SK-N-SH treated with all-trans-retinoic acid at 6 μM for 48 hours (cell line): ENCODE measurements at regions not wholly inside any gene's neighbourhood (a gene's known extent, or its start where the extent isn't known, plus 50 kb on each side); places are given as distances from the start of the nearest gene placed in this dataset.

Source experiments
- ATAC-seq: fragments of 200-7000 bp; cut with Tn5 transposase; 3 replicates; pipeline ENCODE4 v1.9.1; 2020; ENCODE audit warnings: mild to moderate bottlenecking, moderate library complexity
- ARNTL ChIP-seq: fragments of 450-650 bp; formaldehyde crosslinking; IDR thresholded peaks from 2 replicates; pipeline ENCODE4 v1.5.0; 2020; ENCODE audit warnings: low read depth, mild to moderate bottlenecking, moderate library complexity, borderline replicate concordance
- CSDC2 ChIP-seq: fragments of 250-450 bp; sonication (Bioruptor Pico); IDR thresholded peaks from 2 replicates; pipeline ENCODE4 v1.5.0; 2020; ENCODE audit warnings: mild to moderate bottlenecking, moderate library complexity
- ESRRG ChIP-seq: fragments of 250-450 bp; sonication (Bioruptor Pico); IDR thresholded peaks from 2 replicates; pipeline ENCODE4 v1.6.1; 2021; ENCODE audit warnings: mild to moderate bottlenecking
- GLIS3 ChIP-seq: fragments of 250-450 bp; sonication (Bioruptor Pico); IDR thresholded peaks from 2 replicates; pipeline ENCODE4 v1.5.0; 2020; ENCODE audit warnings: mild to moderate bottlenecking, moderate library complexity
- ISL1 ChIP-seq: fragments of 250-450 bp; sonication (Bioruptor Pico); IDR thresholded peaks from 2 replicates; pipeline ENCODE4 v2.1.2; 2022; ENCODE audit warnings: mild to moderate bottlenecking, moderate library complexity
- OSR1 ChIP-seq: fragments of 250-450 bp; sonication (Bioruptor Pico); IDR thresholded peaks from 2 replicates; pipeline ENCODE4 v1.8.0; 2022; ENCODE audit warnings: moderate library complexity, mild to moderate bottlenecking, inconsistent platforms
- PPARA ChIP-seq: fragments of 250-450 bp; sonication (Bioruptor Pico); IDR thresholded peaks from 2 replicates; pipeline ENCODE4 v1.5.0; 2020; ENCODE audit warnings: mild to moderate bottlenecking, borderline replicate concordance
- RARB ChIP-seq: fragments of 250-450 bp; sonication (Bioruptor Pico); IDR thresholded peaks from 2 replicates; pipeline ENCODE4 v1.8.0; 2021; ENCODE audit warnings: mild to moderate bottlenecking, moderate library complexity
- SNAI2 ChIP-seq: fragments of 250-450 bp; sonication (Bioruptor Pico); IDR thresholded peaks from 2 replicates; pipeline ENCODE4 v1.5.0; 2020; ENCODE audit warnings: mild to moderate bottlenecking, moderate library complexity
- TCF4 ChIP-seq: fragments of 250-450 bp; sonication (Bioruptor Pico); IDR thresholded peaks from 2 replicates; pipeline ENCODE4 v1.8.0; 2021; ENCODE audit warnings: mild to moderate bottlenecking, moderate library complexity, borderline replicate concordance
- TOX ChIP-seq: fragments of 250-450 bp; sonication (Bioruptor Pico); IDR thresholded peaks from 2 replicates; pipeline ENCODE4 v1.8.0; 2021; ENCODE audit warnings: mild to moderate bottlenecking, moderate library complexity, borderline replicate concordance
- ZC3H10 ChIP-seq: fragments of 250-450 bp; sonication (Bioruptor Pico); IDR thresholded peaks from 2 replicates; pipeline ENCODE4 v1.5.1; 2021; ENCODE audit warnings: mild to moderate bottlenecking, moderate library complexity
- ZFP3 ChIP-seq: fragments of 250-450 bp; sonication (Bioruptor Pico); IDR thresholded peaks from 2 replicates; pipeline ENCODE4 v1.5.0; 2020; ENCODE audit warnings: mild to moderate bottlenecking, moderate library complexity
- ZFP30 ChIP-seq: fragments of 450-650 bp; formaldehyde crosslinking; IDR thresholded peaks from 2 replicates; pipeline ENCODE4 v1.5.0; 2022; ENCODE audit warnings: mild to moderate bottlenecking, moderate library complexity
- ZNF565 ChIP-seq: fragments of 450-650 bp; formaldehyde crosslinking; conservative IDR thresholded peaks from 2 replicates; pipeline ENCODE4 v1.5.0; 2020; ENCODE audit warnings: low read depth, mild to moderate bottlenecking, moderate library complexity
- ZNF70 ChIP-seq: fragments of 450-650 bp; formaldehyde crosslinking; IDR thresholded peaks from 2 replicates; pipeline ENCODE4 v1.5.0; 2020; ENCODE audit warnings: mild to moderate bottlenecking, moderate library complexity
- ZNF8 ChIP-seq: fragments of 450-650 bp; formaldehyde crosslinking; IDR thresholded peaks from 2 replicates; pipeline ENCODE4 v1.5.0; 2020; ENCODE audit warnings: mild to moderate bottlenecking, moderate library complexity
- TF ChIP-seq, protein P1 (sequence below): fragments of 250-450 bp; sonication (Bioruptor Pico); IDR thresholded peaks from 2 replicates; pipeline ENCODE4 v1.8.0; 2020; ENCODE audit warnings: mild to moderate bottlenecking, moderate library complexity, borderline replicate concordance
- TF ChIP-seq, protein P2 (sequence below): fragments of 250-450 bp; sonication (Bioruptor Pico); IDR thresholded peaks from 2 replicates; pipeline ENCODE4 v1.8.0; 2021; ENCODE audit warnings: low read depth, mild to moderate bottlenecking, moderate library complexity, borderline replicate concordance
- TF ChIP-seq, protein P3 (sequence below): fragments of 250-450 bp; sonication (Bioruptor Pico); IDR thresholded peaks from 2 replicates; pipeline ENCODE4 v1.5.1; 2021; ENCODE audit warnings: mild to moderate bottlenecking, moderate library complexity
- TF ChIP-seq, protein P4 (sequence below): fragments of 250-450 bp; sonication (Bioruptor Pico); IDR thresholded peaks from 2 replicates; pipeline ENCODE4 v1.5.0; 2020; ENCODE audit warnings: mild to moderate bottlenecking, moderate library complexity
- TF ChIP-seq, protein P5 (sequence below): fragments of 250-450 bp; sonication (Bioruptor Pico); IDR thresholded peaks from 2 replicates; pipeline ENCODE4 v1.5.1; 2020; ENCODE audit warnings: low read depth, mild to moderate bottlenecking, moderate library complexity

DNA sequence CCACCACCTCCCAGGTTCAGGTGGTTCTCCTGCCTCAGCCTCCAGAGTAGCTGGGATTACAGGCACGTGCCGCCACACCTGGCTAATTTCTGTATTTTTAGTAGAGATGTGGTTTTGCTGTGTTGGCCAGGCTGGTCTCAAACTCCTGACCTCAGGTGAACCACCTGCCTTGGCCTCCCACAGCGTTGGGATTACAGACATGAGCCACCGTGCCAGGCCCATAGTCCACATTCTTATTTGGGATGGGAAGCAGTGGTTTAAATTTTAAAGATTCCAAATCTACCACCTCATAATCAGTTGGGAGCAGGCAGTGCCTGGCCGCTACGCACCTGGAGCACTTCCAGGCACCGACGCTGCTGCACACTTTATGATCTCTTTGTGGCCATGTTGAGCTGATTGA is 160.6 kb upstream of the SOX1 start:
- TF ChIP-seq TOX (CRISPR knock-in tag) (no peak), ZNF70 (CRISPR knock-in tag) (no peak), ISL1 (CRISPR knock-in tag) (no peak), TCF4 (no peak), ESRRG (CRISPR knock-in tag) (no peak), PPARA (CRISPR knock-in tag) (no peak), ZC3H10 (no peak), ZFP30 (CRISPR knock-in tag) (no peak)
- TF ChIP-seq, all 23 proteins: peak for 0
- no peak for ATAC-seq

DNA sequence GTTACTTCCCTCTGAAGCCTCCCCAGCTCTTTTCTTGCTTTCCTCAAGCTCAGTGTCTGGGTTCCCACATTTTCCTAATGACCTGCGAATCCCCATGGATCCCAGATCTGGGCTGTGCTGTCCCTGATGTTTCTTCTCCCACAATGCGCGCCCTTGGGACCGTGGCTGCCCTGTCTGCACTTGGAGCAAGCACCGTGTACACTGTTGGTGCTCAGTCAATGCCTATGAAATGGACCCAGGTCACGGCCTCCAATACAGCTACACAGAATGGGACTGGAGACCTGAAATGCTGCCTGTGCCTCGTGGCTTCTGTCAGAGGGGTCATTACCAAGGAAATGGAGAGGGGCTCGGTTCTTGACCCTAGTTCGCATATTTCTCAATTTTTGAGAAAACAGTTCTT is 160.1 kb upstream of the SOX1 start:
- no peak for TF ChIP-seq ZNF8
- TF ChIP-seq, protein P1, sequence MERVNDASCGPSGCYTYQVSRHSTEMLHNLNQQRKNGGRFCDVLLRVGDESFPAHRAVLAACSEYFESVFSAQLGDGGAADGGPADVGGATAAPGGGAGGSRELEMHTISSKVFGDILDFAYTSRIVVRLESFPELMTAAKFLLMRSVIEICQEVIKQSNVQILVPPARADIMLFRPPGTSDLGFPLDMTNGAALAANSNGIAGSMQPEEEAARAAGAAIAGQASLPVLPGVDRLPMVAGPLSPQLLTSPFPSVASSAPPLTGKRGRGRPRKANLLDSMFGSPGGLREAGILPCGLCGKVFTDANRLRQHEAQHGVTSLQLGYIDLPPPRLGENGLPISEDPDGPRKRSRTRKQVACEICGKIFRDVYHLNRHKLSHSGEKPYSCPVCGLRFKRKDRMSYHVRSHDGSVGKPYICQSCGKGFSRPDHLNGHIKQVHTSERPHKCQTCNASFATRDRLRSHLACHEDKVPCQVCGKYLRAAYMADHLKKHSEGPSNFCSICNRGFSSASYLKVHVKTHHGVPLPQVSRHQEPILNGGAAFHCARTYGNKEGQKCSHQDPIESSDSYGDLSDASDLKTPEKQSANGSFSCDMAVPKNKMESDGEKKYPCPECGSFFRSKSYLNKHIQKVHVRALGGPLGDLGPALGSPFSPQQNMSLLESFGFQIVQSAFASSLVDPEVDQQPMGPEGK (CRISPR knock-in tag) = no peak
- TF ChIP-seq, protein P2, sequence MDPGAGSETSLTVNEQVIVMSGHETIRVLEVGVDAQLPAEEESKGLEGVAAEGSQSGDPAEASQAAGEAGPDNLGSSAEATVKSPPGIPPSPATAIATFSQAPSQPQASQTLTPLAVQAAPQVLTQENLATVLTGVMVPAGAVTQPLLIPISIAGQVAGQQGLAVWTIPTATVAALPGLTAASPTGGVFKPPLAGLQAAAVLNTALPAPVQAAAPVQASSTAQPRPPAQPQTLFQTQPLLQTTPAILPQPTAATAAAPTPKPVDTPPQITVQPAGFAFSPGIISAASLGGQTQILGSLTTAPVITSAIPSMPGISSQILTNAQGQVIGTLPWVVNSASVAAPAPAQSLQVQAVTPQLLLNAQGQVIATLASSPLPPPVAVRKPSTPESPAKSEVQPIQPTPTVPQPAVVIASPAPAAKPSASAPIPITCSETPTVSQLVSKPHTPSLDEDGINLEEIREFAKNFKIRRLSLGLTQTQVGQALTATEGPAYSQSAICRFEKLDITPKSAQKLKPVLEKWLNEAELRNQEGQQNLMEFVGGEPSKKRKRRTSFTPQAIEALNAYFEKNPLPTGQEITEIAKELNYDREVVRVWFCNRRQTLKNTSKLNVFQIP (CRISPR knock-in tag) = no peak
- TF ChIP-seq SNAI2 (CRISPR knock-in tag) = no peak
- TF ChIP-seq ZFP3 = no peak
- TF ChIP-seq ZC3H10 = no peak
- TF ChIP-seq, protein P3, sequence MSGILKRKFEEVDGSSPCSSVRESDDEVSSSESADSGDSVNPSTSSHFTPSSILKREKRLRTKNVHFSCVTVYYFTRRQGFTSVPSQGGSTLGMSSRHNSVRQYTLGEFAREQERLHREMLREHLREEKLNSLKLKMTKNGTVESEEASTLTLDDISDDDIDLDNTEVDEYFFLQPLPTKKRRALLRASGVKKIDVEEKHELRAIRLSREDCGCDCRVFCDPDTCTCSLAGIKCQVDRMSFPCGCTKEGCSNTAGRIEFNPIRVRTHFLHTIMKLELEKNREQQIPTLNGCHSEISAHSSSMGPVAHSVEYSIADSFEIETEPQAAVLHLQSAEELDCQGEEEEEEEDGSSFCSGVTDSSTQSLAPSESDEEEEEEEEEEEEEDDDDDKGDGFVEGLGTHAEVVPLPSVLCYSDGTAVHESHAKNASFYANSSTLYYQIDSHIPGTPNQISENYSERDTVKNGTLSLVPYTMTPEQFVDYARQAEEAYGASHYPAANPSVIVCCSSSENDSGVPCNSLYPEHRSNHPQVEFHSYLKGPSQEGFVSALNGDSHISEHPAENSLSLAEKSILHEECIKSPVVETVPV (CRISPR knock-in tag) = no peak
- TF ChIP-seq TCF4 = no peak
- ATAC-seq = no peak

DNA sequence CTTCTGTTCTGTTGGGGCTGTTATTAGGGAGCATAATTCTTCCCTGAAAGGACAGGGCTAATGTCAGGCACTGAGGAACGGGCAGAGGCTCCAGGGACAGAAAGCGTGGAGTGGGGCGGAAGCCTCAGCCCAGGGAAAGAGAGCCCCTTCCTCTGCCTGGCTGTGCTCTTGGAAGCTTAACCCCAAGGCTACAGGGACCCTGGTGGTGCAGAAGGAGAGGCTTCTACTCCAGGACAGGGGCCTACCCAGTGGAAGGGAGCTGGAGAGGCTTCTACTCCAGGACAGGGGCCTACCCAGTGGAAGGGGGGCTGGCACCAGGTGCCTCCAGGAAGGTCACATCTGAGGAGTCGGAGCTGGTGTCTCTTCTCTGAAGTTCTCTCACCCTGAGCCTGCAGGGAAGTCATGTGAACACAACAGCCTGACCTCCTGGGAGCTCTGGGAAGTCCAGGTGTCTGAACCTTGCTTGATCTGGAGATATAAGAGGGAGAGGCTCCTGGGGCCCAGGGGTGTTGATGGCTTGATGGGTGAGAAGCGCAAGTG is 159.5 kb upstream of the SOX1 start:
- TF ChIP-seq, protein P3 (CRISPR knock-in tag) = no peak
- TF ChIP-seq, protein P1 (CRISPR knock-in tag) = no peak
- TF ChIP-seq OSR1 (CRISPR knock-in tag) (no peak), ISL1 (CRISPR knock-in tag) (no peak), ZFP3 (no peak), PPARA (CRISPR knock-in tag) (no peak), GLIS3 (no peak), TCF4 (no peak), ZNF8 (no peak), ZNF70 (CRISPR knock-in tag) (no peak), CSDC2 (CRISPR knock-in tag) (no peak), ZC3H10 (no peak), ARNTL (CRISPR knock-in tag) (no peak), ESRRG (CRISPR knock-in tag) (no peak), ZFP30 (CRISPR knock-in tag) (no peak), ZNF565 (CRISPR knock-in tag) (no peak), RARB (CRISPR knock-in tag) (no peak)
- TF ChIP-seq, protein P4, sequence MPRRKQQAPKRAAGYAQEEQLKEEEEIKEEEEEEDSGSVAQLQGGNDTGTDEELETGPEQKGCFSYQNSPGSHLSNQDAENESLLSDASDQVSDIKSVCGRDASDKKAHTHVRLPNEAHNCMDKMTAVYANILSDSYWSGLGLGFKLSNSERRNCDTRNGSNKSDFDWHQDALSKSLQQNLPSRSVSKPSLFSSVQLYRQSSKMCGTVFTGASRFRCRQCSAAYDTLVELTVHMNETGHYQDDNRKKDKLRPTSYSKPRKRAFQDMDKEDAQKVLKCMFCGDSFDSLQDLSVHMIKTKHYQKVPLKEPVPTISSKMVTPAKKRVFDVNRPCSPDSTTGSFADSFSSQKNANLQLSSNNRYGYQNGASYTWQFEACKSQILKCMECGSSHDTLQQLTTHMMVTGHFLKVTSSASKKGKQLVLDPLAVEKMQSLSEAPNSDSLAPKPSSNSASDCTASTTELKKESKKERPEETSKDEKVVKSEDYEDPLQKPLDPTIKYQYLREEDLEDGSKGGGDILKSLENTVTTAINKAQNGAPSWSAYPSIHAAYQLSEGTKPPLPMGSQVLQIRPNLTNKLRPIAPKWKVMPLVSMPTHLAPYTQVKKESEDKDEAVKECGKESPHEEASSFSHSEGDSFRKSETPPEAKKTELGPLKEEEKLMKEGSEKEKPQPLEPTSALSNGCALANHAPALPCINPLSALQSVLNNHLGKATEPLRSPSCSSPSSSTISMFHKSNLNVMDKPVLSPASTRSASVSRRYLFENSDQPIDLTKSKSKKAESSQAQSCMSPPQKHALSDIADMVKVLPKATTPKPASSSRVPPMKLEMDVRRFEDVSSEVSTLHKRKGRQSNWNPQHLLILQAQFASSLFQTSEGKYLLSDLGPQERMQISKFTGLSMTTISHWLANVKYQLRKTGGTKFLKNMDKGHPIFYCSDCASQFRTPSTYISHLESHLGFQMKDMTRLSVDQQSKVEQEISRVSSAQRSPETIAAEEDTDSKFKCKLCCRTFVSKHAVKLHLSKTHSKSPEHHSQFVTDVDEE (CRISPR knock-in tag) = no peak
- TF ChIP-seq, protein P5, sequence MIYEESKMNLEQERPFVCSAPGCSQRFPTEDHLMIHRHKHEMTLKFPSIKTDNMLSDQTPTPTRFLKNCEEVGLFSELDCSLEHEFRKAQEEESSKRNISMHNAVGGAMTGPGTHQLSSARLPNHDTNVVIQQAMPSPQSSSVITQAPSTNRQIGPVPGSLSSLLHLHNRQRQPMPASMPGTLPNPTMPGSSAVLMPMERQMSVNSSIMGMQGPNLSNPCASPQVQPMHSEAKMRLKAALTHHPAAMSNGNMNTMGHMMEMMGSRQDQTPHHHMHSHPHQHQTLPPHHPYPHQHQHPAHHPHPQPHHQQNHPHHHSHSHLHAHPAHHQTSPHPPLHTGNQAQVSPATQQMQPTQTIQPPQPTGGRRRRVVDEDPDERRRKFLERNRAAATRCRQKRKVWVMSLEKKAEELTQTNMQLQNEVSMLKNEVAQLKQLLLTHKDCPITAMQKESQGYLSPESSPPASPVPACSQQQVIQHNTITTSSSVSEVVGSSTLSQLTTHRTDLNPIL (CRISPR knock-in tag) = no peak
- ATAC-seq = no peak
